GM23248 (cell line): ENCODE measurements at regions not wholly inside any gene's neighbourhood (a gene's known extent, or its start where the extent isn't known, plus 50 kb on each side); places are given as distances from the start of the nearest gene placed in this dataset.

Experiments used
- EZH2 ChIP-seq: fragments of 200-600 bp; sonication (generic); IDR thresholded peaks from 2 replicates; pipeline ENCODE4 v1.6.1; 2018; ENCODE audit warnings: antibody characterized with exemption, mild to moderate bottlenecking; ENCODE audit not compliant: insufficient read depth, poor library complexity, severe bottlenecking
- EZH2phosphoT487 ChIP-seq: fragments of 200-600 bp; sonication (generic); IDR thresholded peaks from 2 replicates; pipeline ENCODE4 v1.6.1; 2018; ENCODE audit warnings: antibody characterized with exemption, moderate library complexity, mild to moderate bottlenecking, low read depth; ENCODE audit not compliant: insufficient read depth

DNA sequence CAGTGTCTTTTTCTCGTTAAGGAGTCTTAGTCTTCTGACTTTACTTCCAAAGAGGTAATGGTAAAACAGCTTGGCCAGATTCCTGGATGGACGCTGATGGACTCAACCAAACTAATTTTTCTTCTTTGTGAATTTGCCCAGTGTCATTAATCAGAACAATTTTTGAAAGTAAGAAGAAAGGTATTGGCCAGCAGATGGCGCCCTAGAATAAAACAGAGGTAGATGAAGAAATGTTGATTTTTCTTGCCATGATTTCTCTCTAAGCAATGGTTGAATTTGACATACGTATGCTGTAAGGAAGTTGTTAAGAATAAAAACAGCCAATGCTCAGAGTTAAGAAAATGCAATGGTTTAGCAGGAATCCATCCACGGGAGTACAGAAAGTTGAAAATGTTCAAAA lies 500.0 kb downstream of the DIRAS2 start:
- TF ChIP-seq EZH2 (no peak), EZH2phosphoT487 (no peak)
